ENCODE measurements at regions not wholly inside any gene's neighbourhood (a gene's known extent, or its start where the extent isn't known, plus 50 kb on each side); places are given as distances from the start of the nearest gene placed in this dataset.

- DNase-seq (ENCODE audit: low read depth), result no peak
- TF ChIP-seq CTCF (IDR thresholded peaks at IDR 0.05; ENCODE audit: control insufficient read depth, insufficient read depth, low read depth, low read length, missing control alignments), result no peak
- no peak overlapping the region for H3K4me3 ChIP-seq (ENCODE audit: control insufficient read depth, low read depth, low read length)
Observed at GRCh38 chr13:105340061-105340606, 1195.3 kb downstream of the EFNB2 start.

- H3K4me3 ChIP-seq (ENCODE audit: control insufficient read depth, low read depth, low read length), result no peak overlapping the region
- no peak for TF ChIP-seq CTCF (IDR thresholded peaks at IDR 0.05; ENCODE audit: control insufficient read depth, insufficient read depth, low read depth, low read length, missing control alignments)
- no peak for DNase-seq (ENCODE audit: low read depth)
Observed at GRCh38 chr13:105338773-105339172, 1196.7 kb downstream of the EFNB2 start.

- no peak overlapping the region for H3K4me3 ChIP-seq (ENCODE audit: control insufficient read depth, low read depth, low read length)
- no peak for DNase-seq (ENCODE audit: low read depth)
- no peak for TF ChIP-seq CTCF (IDR thresholded peaks at IDR 0.05; ENCODE audit: control insufficient read depth, insufficient read depth, low read depth, low read length, missing control alignments)
Observed at GRCh38 chr13:105338006-105338405, 1197.5 kb downstream of the EFNB2 start.

GRCh38 chr13:105336706-105337576 is 1198.5 kb downstream of the EFNB2 start:
- DNase-seq (ENCODE audit: low read depth), result peak; percentile 14
- H3K4me3 ChIP-seq (ENCODE audit: control insufficient read depth, low read depth, low read length), result no peak overlapping the region
- TF ChIP-seq CTCF (IDR thresholded peaks at IDR 0.05; ENCODE audit: control insufficient read depth, insufficient read depth, low read depth, low read length, missing control alignments), result no peak

- H3K4me3 ChIP-seq (ENCODE audit: control insufficient read depth, low read depth, low read length), result no peak overlapping the region
- peak; percentile 43 for DNase-seq (ENCODE audit: low read depth)
- no peak for TF ChIP-seq CTCF (IDR thresholded peaks at IDR 0.05; ENCODE audit: control insufficient read depth, insufficient read depth, low read depth, low read length, missing control alignments)
Observed at GRCh38 chr13:105334211-105334610, 1201.3 kb downstream of the EFNB2 start.

GRCh38 chr13:105333416-105333815 is 1202.0 kb downstream of the EFNB2 start:
- no peak for TF ChIP-seq CTCF (IDR thresholded peaks at IDR 0.05; ENCODE audit: control insufficient read depth, insufficient read depth, low read depth, low read length, missing control alignments)
- peak; percentile 17 for DNase-seq (ENCODE audit: low read depth)
- no peak overlapping the region for H3K4me3 ChIP-seq (ENCODE audit: control insufficient read depth, low read depth, low read length)

Data from AG09309 (cell line).